WERI-Rb-1 (cell line): ENCODE measurements at regions not wholly inside any gene's neighbourhood (a gene's known extent, or its start where the extent isn't known, plus 50 kb on each side); places are given as distances from the start of the nearest gene placed in this dataset.

Source experiments
- DNase-seq: peaks from one replicate; pipeline ENCODE4 v3.0.0-alpha.2; 2020
- H3K27ac ChIP-seq: fragments of 250-450 bp; sonication (Bioruptor Pico); 2 replicates; pipeline ENCODE4 v1.5.1; 2020; ENCODE audit warnings: mild to moderate bottlenecking, moderate library complexity
- H3K27me3 ChIP-seq: fragments of 250-450 bp; sonication (Bioruptor Pico); 2 replicates; pipeline ENCODE4 v1.5.1; 2021; ENCODE audit warnings: mild to moderate bottlenecking, low read depth, moderate library complexity; ENCODE audit not compliant: insufficient read depth, severe bottlenecking
- H3K36me3 ChIP-seq: fragments of 250-450 bp; sonication (Bioruptor Pico); 2 replicates; pipeline ENCODE4 v1.5.1; 2020; ENCODE audit warnings: mild to moderate bottlenecking, moderate library complexity
- H3K4me3 ChIP-seq: 2 replicates; pipeline ENCODE4 v1.5.1; 2011; ENCODE audit warnings: low read depth, mild to moderate bottlenecking, control low read depth, low read length
- H3K9me3 ChIP-seq: fragments of 250-450 bp; sonication (Bioruptor Pico); 2 replicates; pipeline ENCODE4 v1.5.1; 2021; ENCODE audit warnings: mild to moderate bottlenecking, moderate library complexity; ENCODE audit not compliant: severe bottlenecking
- TF ChIP-seq, protein P1 (sequence below): IDR thresholded peaks from 2 replicates; pipeline ENCODE4 v1.5.1; 2011; ENCODE audit warnings: low read depth, mild to moderate bottlenecking, control low read depth, inconsistent platforms, low read length

DNA sequence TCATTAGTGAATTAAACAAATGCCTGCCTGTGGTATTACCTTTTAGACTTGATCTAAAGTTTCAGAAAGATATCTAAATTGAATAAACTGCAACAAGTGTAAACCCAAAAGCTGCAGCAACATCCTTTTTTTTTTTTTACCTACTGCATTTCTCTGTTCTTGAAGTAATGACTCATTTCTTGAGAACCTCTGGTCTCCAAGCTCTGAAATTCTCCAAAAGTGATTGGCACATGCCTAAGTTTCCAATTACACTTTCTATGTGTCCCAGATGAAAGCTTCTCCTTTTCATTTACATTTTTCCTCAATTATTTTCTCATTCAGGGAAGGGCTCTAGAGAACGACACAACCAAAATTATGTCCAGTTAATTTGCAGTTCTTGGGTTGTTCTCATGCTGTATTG lies 435.2 kb upstream of the DCN start:
- no peaks in the 10 kb centered on the region for H3K27me3 ChIP-seq
- no peak overlapping the region for H3K27ac ChIP-seq
- no peak overlapping the region for H3K4me3 ChIP-seq
- H3K9me3 ChIP-seq: no peaks in the 10 kb centered on the region
- TF ChIP-seq, protein P1, sequence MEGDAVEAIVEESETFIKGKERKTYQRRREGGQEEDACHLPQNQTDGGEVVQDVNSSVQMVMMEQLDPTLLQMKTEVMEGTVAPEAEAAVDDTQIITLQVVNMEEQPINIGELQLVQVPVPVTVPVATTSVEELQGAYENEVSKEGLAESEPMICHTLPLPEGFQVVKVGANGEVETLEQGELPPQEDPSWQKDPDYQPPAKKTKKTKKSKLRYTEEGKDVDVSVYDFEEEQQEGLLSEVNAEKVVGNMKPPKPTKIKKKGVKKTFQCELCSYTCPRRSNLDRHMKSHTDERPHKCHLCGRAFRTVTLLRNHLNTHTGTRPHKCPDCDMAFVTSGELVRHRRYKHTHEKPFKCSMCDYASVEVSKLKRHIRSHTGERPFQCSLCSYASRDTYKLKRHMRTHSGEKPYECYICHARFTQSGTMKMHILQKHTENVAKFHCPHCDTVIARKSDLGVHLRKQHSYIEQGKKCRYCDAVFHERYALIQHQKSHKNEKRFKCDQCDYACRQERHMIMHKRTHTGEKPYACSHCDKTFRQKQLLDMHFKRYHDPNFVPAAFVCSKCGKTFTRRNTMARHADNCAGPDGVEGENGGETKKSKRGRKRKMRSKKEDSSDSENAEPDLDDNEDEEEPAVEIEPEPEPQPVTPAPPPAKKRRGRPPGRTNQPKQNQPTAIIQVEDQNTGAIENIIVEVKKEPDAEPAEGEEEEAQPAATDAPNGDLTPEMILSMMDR: no peak
- no peaks in the 10 kb centered on the region for H3K36me3 ChIP-seq
- DNase-seq: no peak

DNA sequence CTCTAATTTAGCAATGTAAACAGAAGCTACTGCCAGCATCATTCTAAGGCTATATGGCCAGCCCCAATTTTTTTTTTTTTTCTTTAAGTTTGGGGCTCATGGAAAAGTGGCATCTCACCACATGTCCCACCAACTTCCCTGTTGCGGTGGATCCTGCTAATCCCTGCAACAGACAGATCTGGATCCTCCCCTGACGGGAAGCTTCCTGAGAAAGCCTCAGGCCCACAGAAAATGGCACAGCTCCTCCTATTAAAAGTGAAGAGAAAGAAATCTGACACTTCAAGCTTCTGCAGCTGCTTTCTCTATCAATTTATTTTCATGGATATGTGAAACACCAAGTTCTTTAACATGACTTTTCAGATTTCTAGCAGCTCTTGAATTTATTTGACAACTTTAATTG lies 433.8 kb upstream of the DCN start:
- no peak for DNase-seq
- H3K27ac ChIP-seq: no peak overlapping the region

DNA sequence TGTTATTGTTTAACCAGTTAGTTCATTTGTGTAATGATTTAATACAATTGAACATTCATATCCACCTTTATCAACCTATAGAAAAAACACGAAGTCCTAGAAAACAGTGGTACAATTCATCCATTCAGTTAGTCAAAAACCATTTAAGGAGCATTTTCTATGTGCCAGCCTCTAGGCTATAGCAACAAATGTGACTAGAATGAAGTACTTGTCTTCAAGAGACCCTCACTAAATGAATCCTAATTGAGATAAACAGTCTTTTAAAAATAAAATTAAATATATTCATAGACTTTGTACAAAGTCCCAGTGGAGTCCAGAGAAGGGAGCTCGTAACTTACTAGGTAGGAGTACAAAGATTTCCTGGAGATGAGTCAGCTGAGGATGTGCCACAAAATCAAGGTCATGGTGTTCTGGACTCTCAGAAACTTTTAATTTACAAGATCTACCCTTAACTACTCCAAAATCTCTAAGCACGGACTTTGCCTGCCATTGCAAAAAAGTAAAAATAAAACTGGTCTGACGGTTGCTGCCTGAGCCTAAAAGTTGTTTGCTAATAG lies 430.7 kb upstream of the DCN start:
- DNase-seq: no peak
- no peaks in the 10 kb centered on the region for H3K36me3 ChIP-seq
- no peaks in the 10 kb centered on the region for H3K9me3 ChIP-seq
- TF ChIP-seq, protein P1: no peak
- no peaks in the 10 kb centered on the region for H3K27me3 ChIP-seq
- H3K27ac ChIP-seq: no peak overlapping the region
- no peak overlapping the region for H3K4me3 ChIP-seq

More for the DNA sequence above, 433.8 kb upstream of the DCN start:
- TF ChIP-seq, protein P1: no peak
- Histone ChIP-seq H3K4me3 (no peak overlapping the region), H3K27me3 (no peaks in the 10 kb centered on the region), H3K9me3 (no peaks in the 10 kb centered on the region), H3K36me3 (no peaks in the 10 kb centered on the region)

DNA sequence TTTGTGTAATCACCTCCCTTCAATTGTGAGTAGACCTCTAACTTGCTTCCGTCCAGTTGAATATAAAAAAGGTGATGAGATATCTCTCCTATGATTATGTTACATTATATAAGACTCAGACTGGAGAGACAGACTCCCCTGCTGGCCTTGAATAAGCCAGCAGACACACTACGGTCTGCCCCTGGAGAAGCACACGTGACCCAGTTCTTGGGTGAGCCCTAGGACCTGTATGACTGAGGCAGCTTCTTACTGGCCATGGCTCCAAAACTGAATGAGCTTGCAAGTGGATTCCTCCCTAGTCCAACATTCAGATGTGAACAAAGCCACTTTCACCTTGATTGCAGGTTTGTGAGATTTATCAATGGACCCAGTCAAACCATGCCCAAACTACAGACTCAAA lies 427.9 kb upstream of the DCN start:
- Histone ChIP-seq H3K27me3 (no peaks in the 10 kb centered on the region), H3K27ac (no peak overlapping the region), H3K36me3 (no peaks in the 10 kb centered on the region), H3K9me3 (no peaks in the 10 kb centered on the region), H3K4me3 (no peak overlapping the region)
- TF ChIP-seq, protein P1: no peak
- DNase-seq: no peak

DNA sequence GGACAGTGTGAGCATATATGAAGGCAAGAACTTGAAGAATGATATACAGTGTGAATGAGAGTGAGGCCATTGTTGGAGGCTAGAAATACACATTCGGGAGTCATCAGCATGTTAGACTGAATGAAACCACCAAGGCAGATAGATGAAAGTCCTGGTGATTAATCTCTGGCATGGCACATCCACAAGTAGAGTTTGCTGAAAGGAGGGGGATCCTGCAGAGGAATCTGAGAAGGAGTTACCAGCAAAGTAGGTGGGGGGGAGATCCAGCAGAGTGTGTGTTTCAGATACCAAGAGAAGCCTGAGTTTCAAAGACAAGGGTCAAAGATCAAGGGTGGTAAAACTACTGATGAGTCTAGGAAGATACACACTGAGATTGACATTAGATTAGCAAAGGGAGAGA lies 426.7 kb upstream of the DCN start:
- no peak for DNase-seq
- H3K27ac ChIP-seq: no peak overlapping the region
- no peaks in the 10 kb centered on the region for H3K27me3 ChIP-seq
- H3K36me3 ChIP-seq: no peaks in the 10 kb centered on the region
- TF ChIP-seq, protein P1: no peak
- no peak overlapping the region for H3K4me3 ChIP-seq
- H3K9me3 ChIP-seq: no peaks in the 10 kb centered on the region

DNA sequence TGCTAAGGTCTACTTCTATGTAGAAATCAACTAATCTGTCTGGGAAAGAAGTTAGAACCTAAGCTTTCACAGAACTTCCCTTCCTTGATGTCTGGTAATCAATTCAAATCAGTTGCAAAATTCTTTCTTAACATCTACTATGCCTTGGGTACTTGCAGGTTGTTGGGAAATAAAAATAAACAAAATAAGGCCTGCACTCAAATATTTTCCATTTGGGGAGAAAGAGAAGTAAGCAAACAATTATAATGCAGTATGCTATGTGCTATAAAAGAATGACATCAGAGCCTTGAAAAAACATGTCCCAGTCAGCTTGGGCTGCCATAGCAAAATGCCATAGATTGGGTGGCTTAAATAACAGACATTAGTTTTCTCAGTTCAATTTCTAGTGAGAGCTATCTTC lies 425.9 kb upstream of the DCN start:
- DNase-seq: no peak
- H3K27me3 ChIP-seq: no peaks in the 10 kb centered on the region
- TF ChIP-seq, protein P1: no peak
- no peaks in the 10 kb centered on the region for H3K36me3 ChIP-seq
- H3K4me3 ChIP-seq: no peak overlapping the region
- H3K27ac ChIP-seq: no peak overlapping the region
- H3K9me3 ChIP-seq: no peaks in the 10 kb centered on the region
